ENCODE measurements at regions not wholly inside any gene's neighbourhood (a gene's known extent, or its start where the extent isn't known, plus 50 kb on each side); places are given as distances from the start of the nearest gene placed in this dataset.

DNA sequence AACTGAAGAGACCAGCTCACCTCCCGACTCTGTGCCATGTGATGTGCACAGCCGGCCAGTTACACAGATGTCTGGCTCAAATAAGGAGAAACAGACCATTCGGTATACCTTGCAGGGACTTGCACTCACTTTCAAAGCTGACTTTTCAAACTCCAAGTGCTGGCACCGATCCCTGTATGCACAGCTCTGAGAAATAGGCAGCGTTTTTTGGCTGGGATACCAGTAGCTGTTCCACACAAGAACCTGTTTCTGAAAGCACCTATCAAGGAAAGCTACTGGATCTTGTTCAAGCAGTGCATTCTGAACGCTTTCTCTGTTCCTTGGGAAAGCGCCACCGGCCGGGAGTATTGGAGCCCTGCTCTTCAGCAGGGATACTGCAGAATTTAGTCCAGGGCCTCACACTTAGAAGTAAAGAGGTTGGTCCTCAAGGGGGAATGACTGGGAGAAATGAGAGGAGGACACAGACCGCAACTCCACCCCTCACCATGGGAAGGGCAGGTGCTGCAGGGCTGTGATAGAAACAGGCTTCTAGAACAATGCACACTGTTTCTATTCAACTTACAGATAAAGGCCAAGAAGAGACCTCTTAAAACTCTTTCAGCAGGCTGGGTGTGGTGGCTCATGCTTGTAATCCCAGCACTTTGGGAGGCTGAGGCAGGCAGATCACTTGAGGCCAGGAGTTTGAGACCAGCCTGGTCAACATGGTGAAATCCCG lies 53.6 kb upstream of the PABPC3 start:
- Histone ChIP-seq H3K9me3 (ENCODE audit: control insufficient read depth in 2 of 2, insufficient read depth in 1 of 2, low read depth in 1 of 2, low read length in 1 of 2) (no peaks in the 10 kb centered on the region), H3K4me1 (ENCODE audit: control insufficient read depth in 2 of 2, insufficient read depth in 2 of 2, low read length in 1 of 2) (peaks cover 0 to 2% of the 10 kb centered on the region in 2 donors), H3K36me3 (ENCODE audit: control insufficient read depth in 2 of 2, insufficient read depth in 2 of 2, low read length in 1 of 2) (no peaks in the 10 kb centered on the region), H3K27ac (ENCODE audit: low read depth in 2 of 2, low read length in 1 of 2) (no peak overlapping the region), H3K4me3 (ENCODE audit: low read depth in 1 of 2, low read length in 2 of 2) (no peak overlapping the region), H3K27me3 (ENCODE audit: control insufficient read depth in 1 of 2, insufficient read depth in 2 of 2, low read length in 2 of 2) (peaks cover 3 to 7% of the 10 kb centered on the region in 2 donors)
- 42 to 49% methylated on average over 11 of the region's 11 CpGs for WGBS, 2 donors

DNA sequence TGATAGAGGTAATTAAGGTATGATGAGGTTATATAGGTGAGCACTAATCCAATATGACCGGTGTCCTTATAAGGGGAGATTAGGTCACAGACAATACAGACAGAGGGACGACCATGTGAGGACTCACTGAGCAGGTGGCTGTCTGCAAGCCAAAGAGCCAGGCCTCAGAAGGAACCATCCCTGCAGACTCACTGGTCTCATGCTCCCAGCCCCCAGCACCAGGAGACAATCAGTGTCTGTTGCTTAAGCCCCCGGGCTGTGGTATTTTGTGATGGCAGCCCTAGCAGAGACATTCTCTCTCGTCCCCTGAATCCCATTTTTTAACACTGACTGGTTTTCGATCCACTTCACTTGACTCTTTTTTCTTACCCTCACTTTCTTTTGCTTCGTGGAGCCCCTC lies 51.9 kb upstream of the PABPC3 start:
- peaks cover 0 to 2% of the 10 kb centered on the region in 2 donors for H3K4me1 ChIP-seq (ENCODE audit: control insufficient read depth in 2 of 2, insufficient read depth in 2 of 2, low read length in 1 of 2)
- no peaks in the 10 kb centered on the region for H3K36me3 ChIP-seq (ENCODE audit: control insufficient read depth in 2 of 2, insufficient read depth in 2 of 2, low read length in 1 of 2)
- no peak overlapping the region for H3K27ac ChIP-seq (ENCODE audit: low read depth in 2 of 2, low read length in 1 of 2)
- H3K27me3 ChIP-seq (ENCODE audit: control insufficient read depth in 1 of 2, insufficient read depth in 2 of 2, low read length in 2 of 2) = peaks cover 6 to 14% of the 10 kb centered on the region in 2 donors
- WGBS, 2 donors = 81 to 83% methylated on average over 6 of the region's 6 CpGs
- H3K9me3 ChIP-seq (ENCODE audit: control insufficient read depth in 2 of 2, insufficient read depth in 1 of 2, low read depth in 1 of 2, low read length in 1 of 2) = no peaks in the 10 kb centered on the region
- H3K4me3 ChIP-seq (ENCODE audit: low read depth in 1 of 2, low read length in 2 of 2) = no peak overlapping the region

Data from esophagus (tissue), 2 donors.